ENCODE measurements at regions not wholly inside any gene's neighbourhood (a gene's known extent, or its start where the extent isn't known, plus 50 kb on each side); places are given as distances from the start of the nearest gene placed in this dataset.

DNA sequence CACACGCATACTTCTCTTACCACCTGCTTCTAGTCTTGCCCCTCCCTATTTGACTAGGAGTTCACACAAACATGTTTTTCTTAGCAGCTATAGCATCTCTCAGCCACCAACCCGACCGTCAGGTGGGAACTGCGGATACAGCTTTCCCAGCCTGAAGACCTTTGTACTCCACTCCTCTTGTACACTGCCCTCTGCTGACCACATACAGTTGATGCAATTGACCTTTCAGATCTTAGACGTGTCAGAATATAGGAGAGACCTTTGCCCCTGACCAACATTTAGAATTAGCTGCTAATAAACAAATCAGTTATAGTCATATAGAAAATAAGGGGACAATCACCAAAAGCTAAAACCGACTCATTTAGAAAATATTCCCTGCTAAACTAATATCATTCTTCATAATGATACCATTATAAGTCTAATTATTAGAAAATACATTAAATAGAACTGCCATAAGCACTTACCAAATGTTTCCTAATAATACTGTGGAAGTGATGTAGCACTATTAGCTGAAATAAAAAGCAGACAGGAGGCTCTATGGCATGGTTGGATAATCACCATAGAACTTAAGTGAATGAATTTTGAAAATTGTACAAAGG lies 208.4 kb downstream of the RAD51AP2 start:
- TF ChIP-seq POLR2A (IDR thresholded peaks at IDR 0.05; ENCODE audit: low read depth, low read length) (no peak), POLR2AphosphoS5 (IDR thresholded peaks at IDR 0.05; ENCODE audit: low read depth, low read length) (no peak), TAF1 (IDR thresholded peaks at IDR 0.05; ENCODE audit: borderline replicate concordance, low read depth, low read length) (no peak)

Data from GM12892 (cell line).